LNCaP clone FGC (cell line): ENCODE measurements at regions not wholly inside any gene's neighbourhood (a gene's known extent, or its start where the extent isn't known, plus 50 kb on each side); places are given as distances from the start of the nearest gene placed in this dataset.

ENCODE experiments used
- DNase-seq: peaks from one replicate; pipeline ENCODE4 v3.0.0-alpha.2; 2011; ENCODE audit warnings: low read depth
- H3K4me3 ChIP-seq: 2 replicates; pipeline ENCODE4 v1.5.1; 2011; ENCODE audit warnings: mild to moderate bottlenecking, low read depth, low read length, control low read depth
- CTCF ChIP-seq: IDR thresholded peaks from 2 replicates; pipeline ENCODE4 v1.5.1; 2012; ENCODE audit warnings: mild to moderate bottlenecking; ENCODE audit not compliant: control insufficient read depth, insufficient read depth; ENCODE audit errors: extremely low read depth

GRCh38 chr16:35752012-35752772 lies 2292.8 kb downstream of the TP53TG3F start:
- TF ChIP-seq CTCF: no peak
- DNase-seq: no peak
- no peak overlapping the region for H3K4me3 ChIP-seq

- TF ChIP-seq CTCF: no peak
- DNase-seq: no peak
- H3K4me3 ChIP-seq: no peak overlapping the region
Observed at GRCh38 chr16:35752773-35753558, 2293.6 kb downstream of the TP53TG3F start.

GRCh38 chr16:35753559-35754390 lies 2294.4 kb downstream of the TP53TG3F start:
- DNase-seq: no peak
- H3K4me3 ChIP-seq: no peak overlapping the region
- TF ChIP-seq CTCF: no peak

- no peak for TF ChIP-seq CTCF
- no peak for DNase-seq
- H3K4me3 ChIP-seq: no peak overlapping the region
Observed at GRCh38 chr16:35754391-35755369, 2295.3 kb downstream of the TP53TG3F start.

- DNase-seq: no peak
- TF ChIP-seq CTCF: no peak
- H3K4me3 ChIP-seq: no peak overlapping the region
Observed at GRCh38 chr16:35788381-35788780, 2329.0 kb downstream of the TP53TG3F start.
